Uterus (tissue), 3 donors: ENCODE measurements at regions not wholly inside any gene's neighbourhood (a gene's known extent, or its start where the extent isn't known, plus 50 kb on each side); places are given as distances from the start of the nearest gene placed in this dataset.
"Not testable (repeated sequence)": the region's sequence is repeated elsewhere in the genome, so short reads cannot be mapped to it uniquely, and the experiment has no call there.

Experiments
- DNase-seq, 2 donors: peaks; one replicate each; pipeline ENCODE4 v3.0.0-alpha.2; 2019 to 2020
- H3K27ac ChIP-seq, 2 donors: fragments of 200-600 bp; sonication (generic); 1 replicate in 1 of 2; 2 replicates in 1 of 2; pipeline ENCODE4 v1.5.1; 2016 to 2018
- H3K27me3 ChIP-seq, 2 donors: fragments of 200-600 bp; sonication (generic); one replicate each; pipeline ENCODE4 v1.5.1; 2018 to 2019; ENCODE audit warnings: control low read depth in 1 of 2
- H3K36me3 ChIP-seq, 2 donors: fragments of 200-600 bp; sonication (generic); one replicate each; pipeline ENCODE4 v1.5.1; 2019; ENCODE audit warnings: control low read depth in 1 of 2
- H3K4me1 ChIP-seq, 2 donors: fragments of 200-600 bp; sonication (generic); one replicate each; pipeline ENCODE4 v1.5.1; 2018 to 2019; ENCODE audit warnings: control low read depth in 1 of 2
- H3K4me3 ChIP-seq, 2 donors: fragments of 200-600 bp; sonication (generic); 1 replicate in 1 of 2; 2 replicates in 1 of 2; pipeline ENCODE4 v1.5.1; 2018 to 2019; ENCODE audit warnings: mild to moderate bottlenecking in 1 of 2
- H3K9me3 ChIP-seq, 2 donors: fragments of 200-600 bp; sonication (generic); one replicate each; pipeline ENCODE4 v1.5.1; 2019; ENCODE audit warnings: control low read depth in 1 of 2
- POLR2A ChIP-seq, 2 donors: fragments of 450-650 bp; IDR thresholded peaks; one replicate each; pipeline ENCODE4 v1.6.1; 2016; ENCODE audit warnings: antibody characterized with exemption in 2 of 2, mild to moderate bottlenecking in 1 of 2, moderate library complexity in 1 of 2
- intact Hi-C: fragments of 100-400 bp; cut with DNase I; formaldehyde crosslinking; loops from one replicate; pipeline ENCODE4 v1.15.1; 2023; ENCODE audit warnings: low total_unique reads
- TF ChIP-seq, protein P1 (sequence below), 4 experiments: fragments of 200-600 bp in 2 of 4; fragments of 450-650 bp in 2 of 4; sonication (generic) in 2 of 4; IDR thresholded peaks; one replicate each; pipeline ENCODE4 v1.5.1; 2016 to 2019; ENCODE audit warnings: antibody characterized with exemption in 4 of 4, mild to moderate bottlenecking in 2 of 4, moderate library complexity in 1 of 4
- donor health status: DM: yes; HTN: yes; CAD: no.

DNA sequence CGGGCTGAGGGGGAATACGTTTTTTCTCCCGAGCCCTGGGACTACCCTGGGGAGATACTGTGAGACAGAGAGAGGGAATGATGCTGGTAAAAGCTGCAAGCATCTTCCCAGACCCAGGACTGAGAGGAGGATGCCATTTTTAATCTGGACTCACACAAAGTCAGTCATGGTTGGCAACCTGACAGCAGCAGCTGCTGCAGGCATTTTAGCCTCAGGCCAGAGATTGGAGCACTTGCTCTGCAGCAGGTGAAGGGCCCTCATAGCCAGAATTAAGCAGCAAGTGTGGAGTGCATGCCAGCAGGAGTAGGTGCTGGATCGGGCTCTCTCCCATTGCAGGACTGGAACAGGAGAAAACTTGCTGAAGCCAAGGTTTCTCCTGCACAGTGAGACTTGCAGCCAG lies 361.1 kb upstream of the CLEC14A start:
- Histone ChIP-seq H3K9me3 (no peaks in the 10 kb centered on the region), H3K4me3 (no peak overlapping the region), H3K27ac (no peak overlapping the region), H3K36me3 (no peaks in the 10 kb centered on the region), H3K4me1 (no peaks in the 10 kb centered on the region), H3K27me3 (no peaks in the 10 kb centered on the region)
- intact Hi-C loops = no loop called here
- TF ChIP-seq POLR2A (IDR thresholded peaks at IDR 0.05) = no peak
- TF ChIP-seq, protein P1, sequence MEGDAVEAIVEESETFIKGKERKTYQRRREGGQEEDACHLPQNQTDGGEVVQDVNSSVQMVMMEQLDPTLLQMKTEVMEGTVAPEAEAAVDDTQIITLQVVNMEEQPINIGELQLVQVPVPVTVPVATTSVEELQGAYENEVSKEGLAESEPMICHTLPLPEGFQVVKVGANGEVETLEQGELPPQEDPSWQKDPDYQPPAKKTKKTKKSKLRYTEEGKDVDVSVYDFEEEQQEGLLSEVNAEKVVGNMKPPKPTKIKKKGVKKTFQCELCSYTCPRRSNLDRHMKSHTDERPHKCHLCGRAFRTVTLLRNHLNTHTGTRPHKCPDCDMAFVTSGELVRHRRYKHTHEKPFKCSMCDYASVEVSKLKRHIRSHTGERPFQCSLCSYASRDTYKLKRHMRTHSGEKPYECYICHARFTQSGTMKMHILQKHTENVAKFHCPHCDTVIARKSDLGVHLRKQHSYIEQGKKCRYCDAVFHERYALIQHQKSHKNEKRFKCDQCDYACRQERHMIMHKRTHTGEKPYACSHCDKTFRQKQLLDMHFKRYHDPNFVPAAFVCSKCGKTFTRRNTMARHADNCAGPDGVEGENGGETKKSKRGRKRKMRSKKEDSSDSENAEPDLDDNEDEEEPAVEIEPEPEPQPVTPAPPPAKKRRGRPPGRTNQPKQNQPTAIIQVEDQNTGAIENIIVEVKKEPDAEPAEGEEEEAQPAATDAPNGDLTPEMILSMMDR (IDR thresholded peaks at IDR 0.05) = no peak
- no peak for DNase-seq

DNA sequence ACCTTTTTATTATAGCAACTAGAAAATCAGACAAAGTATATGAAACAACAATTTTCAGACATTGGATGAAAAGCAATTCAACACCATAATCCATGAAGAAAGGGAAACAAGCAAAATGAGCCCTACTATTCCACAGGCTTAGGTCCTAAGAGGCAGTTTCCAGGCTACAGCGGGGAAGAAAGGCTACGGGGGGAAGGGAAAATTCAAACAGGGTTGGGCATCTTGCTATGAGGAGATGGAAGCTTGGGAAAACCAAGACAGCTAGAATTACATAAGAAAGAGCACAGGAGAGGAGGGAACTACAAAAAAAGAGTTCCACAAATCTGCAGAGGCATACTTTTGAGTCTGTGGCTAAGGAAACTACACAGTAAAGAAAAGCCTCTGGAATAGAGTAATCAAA lies 356.0 kb upstream of the CLEC14A start:
- intact Hi-C loops = no loop called here
- TF ChIP-seq, protein P1 (IDR thresholded peaks at IDR 0.05) = no peak
- no peak for TF ChIP-seq POLR2A (IDR thresholded peaks at IDR 0.05)
- Histone ChIP-seq H3K4me1 (no peaks in the 10 kb centered on the region), H3K4me3 (no peak overlapping the region), H3K27ac (no peak overlapping the region), H3K27me3 (no peaks in the 10 kb centered on the region), H3K36me3 (no peaks in the 10 kb centered on the region), H3K9me3 (no peaks in the 10 kb centered on the region)
- no peak for DNase-seq

DNA sequence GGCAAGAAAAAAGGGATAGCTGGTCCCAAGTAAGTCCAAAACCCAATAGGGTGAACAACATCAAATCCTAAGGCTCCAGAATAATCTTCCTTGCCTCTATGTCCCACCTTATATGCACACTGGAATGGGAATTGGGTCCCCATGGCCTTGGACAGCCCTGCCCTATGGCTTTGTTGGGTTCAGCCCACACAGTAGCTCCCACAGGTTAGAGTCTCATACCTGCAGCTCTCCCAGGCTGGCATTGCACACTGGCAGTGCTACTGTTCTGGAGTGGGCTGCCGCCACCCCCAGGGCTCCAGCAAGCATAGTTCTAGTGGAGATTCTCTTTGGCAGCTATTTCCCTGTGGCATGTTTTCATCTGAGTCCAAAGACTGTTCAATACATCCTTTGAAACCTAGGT lies 352.4 kb upstream of the CLEC14A start:
- intact Hi-C loops = no loop called here
- no peaks in the 10 kb centered on the region for H3K9me3 ChIP-seq
- TF ChIP-seq, protein P1 (IDR thresholded peaks at IDR 0.05) = no peak
- no peak for TF ChIP-seq POLR2A (IDR thresholded peaks at IDR 0.05)

DNA sequence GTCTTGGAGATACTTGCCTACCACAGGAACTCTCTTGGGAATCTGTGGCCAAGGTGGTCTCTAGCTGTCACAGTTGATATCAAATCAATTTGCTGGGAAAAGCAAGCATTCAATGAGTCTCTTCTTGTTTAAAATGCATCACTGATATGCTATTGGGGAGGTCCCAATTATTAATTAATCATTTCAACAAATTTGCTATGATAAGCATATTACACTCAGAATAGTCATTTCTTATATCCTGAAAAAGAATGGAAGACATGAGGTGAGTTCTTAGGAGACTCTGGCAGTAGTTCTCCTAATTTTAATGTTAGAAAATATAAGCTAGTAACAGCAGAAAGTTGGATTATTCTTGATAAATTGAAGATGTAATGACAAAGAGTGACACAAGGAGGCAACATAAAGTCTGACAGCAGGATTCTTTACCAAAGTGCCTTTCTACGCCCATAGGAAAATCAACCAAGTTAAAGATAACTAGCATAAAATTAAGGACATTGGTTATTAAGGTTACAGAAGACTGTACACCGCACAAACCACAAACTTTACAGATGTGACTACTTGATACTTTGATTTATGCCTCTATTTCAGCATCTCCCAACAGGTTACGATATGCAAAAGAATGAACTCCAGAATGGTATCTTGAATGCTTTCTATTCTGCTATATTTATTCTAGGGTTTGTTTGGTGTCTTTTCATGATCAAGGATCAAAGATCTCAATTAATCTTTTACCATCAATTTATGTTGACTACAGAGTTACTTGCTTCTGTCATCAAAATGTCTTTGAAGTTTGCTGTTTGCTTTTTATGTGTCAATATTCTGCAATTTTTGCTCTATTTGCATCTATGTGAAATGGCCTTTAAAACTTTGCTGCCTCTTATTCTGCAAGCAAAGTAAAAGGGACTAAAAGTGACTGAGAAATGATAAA lies 349.6 kb upstream of the CLEC14A start:
- no peak overlapping the region for H3K27ac ChIP-seq
- no peaks in the 10 kb centered on the region for H3K9me3 ChIP-seq
- intact Hi-C loops = no loop called here
- no peak overlapping the region for H3K4me3 ChIP-seq
- TF ChIP-seq, protein P1 (IDR thresholded peaks at IDR 0.05) = no peak
- TF ChIP-seq POLR2A (IDR thresholded peaks at IDR 0.05) = no peak
- no peak for DNase-seq
- no peaks in the 10 kb centered on the region for H3K4me1 ChIP-seq
- H3K36me3 ChIP-seq = no peaks in the 10 kb centered on the region
- no peaks in the 10 kb centered on the region for H3K27me3 ChIP-seq

More for the DNA sequence above, 352.4 kb upstream of the CLEC14A start:
- Histone ChIP-seq H3K4me1 (no peaks in the 10 kb centered on the region), H3K27ac (no peak overlapping the region), H3K27me3 (no peaks in the 10 kb centered on the region), H3K36me3 (no peaks in the 10 kb centered on the region), H3K4me3 (no peak overlapping the region)
- DNase-seq = no peak

DNA sequence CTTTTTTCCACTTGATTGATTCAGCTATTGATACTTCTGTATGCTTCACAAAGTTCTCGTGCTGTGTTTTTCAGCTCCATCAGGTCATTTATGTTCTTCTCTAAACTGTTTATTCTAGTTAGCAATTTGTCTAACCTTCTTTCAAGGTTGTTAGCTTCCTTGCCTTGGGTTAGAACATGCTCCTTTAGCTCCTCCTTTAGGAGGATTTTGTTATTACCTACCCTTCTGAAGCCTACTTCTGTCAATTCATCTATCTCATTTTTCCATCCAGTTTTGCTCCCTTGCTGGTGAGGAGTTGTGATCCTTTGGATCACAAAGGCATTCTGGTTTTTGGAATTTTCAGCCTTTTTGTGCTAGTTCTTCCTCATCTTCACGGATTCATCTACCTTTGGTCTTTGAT lies 344.7 kb upstream of the CLEC14A start:
- H3K36me3 ChIP-seq, H3K4me1 ChIP-seq, H3K9me3 ChIP-seq, DNase-seq, H3K4me3 ChIP-seq, H3K27ac ChIP-seq, intact Hi-C loops, H3K27me3 ChIP-seq: not testable (repeated sequence)
